Activated CD4-positive, alpha-beta T cell treated with anti-CD3 and anti-CD28 coated beads for 48 hours (primary cell): ENCODE measurements at regions not wholly inside any gene's neighbourhood (a gene's known extent, or its start where the extent isn't known, plus 50 kb on each side); places are given as distances from the start of the nearest gene placed in this dataset.

ENCODE experiments used
- DNase-seq: peaks from one replicate; pipeline ENCODE4 v3.0.0-alpha.2; 2020

DNA sequence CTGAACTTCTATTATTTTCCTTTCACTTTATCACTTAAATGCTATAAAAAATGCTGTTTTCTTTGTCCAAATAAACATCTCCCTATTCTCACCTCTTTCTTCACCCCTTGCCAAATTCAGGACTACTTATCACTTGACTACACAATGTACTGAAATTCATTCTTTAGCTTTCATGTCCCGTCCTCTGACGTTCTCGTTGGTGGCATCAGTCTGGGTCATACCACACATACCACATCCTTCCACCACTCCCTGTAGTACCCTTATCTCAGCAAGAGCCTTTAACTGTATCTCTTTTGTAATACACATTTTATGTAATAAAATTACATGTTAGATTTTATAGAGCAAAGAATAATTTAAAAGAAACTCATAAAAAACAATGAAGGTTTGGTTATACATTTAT is 231.1 kb upstream of the PAPPA start:
- DNase-seq: no peak

GRCh38 chr9:115923410-115923809 is 230.2 kb upstream of the PAPPA start:
- no peak for DNase-seq

DNA sequence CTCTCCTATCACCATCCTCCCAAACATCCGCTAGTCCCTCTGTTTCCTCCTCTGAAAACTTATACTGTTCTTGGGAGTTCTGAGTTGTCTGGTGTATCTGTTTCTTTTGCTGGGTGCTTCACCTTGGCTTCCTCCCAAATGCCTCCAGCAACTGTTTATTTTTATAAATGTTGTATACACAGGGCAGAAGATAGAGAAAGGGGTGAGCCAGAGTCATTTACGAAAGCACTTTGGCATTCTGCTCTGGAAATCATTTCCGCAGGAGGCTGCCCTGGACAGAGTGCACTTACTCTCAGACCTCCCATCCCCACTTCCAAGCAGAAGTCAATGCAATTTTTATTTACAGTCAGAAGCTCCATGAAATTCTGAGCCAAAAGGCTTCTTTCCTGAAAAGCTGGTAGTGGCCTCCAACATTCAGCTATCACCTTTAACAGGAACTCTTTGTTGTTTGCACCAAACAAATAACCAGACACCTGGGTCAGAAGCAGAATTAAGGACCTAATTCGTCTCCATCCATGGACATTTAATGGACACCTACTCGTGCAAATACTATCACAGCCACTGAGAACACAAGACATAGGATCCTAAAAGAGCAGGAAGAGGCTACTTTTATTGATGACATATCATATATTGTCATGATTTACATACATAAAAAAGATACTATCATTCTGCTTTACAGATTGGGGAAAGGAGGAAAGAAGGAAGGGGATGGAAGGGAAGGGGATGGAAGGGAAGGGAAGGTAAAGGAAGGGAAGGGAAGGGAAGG is 229.5 kb upstream of the PAPPA start:
- no peak for DNase-seq

GRCh38 chr9:115924669-115924987 is 229.0 kb upstream of the PAPPA start:
- DNase-seq: no peak

DNA sequence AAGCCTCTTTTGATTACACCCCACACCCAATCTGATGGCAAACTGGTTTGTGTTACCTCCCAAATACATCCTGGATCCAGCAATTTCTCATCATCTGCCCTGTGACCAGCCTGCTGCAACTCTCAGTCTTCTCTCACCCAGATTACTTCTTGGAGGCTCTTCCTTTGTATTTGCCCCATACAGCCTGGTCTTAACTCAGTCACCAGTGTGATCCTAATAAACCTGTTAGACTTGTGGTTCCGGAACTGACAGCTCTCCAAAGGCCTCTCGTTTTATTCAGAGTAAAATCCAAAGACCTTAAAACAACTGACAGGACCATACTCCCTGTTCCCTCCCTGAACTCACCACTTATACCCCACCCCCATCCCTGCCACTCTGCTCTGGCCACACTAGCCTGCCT is 228.2 kb upstream of the PAPPA start:
- DNase-seq: no peak

GRCh38 chr9:115930472-115930871 is 223.1 kb upstream of the PAPPA start:
- DNase-seq: no peak

DNA sequence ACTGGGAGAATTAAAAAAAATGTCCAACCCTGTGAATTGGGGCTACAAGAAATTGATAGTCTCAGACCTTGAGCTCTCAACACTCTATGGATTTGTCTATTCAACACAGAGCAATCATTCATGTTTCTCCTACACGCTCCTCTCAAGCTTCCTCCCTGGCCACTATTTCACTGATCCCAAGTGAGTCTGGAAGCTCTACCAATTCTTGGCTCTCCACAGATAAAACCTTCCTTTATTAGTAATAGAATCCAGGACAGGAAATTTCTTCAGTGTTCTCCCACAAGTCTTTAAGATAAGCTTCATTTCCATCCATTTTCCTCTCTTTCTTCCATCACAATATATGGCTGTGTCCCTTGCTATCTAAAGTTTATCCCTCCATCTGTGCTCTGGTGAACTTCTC is 215.1 kb upstream of the PAPPA start:
- no peak for DNase-seq

- DNase-seq: no peak
Observed at GRCh38 chr9:115939065-115939765, 214.4 kb upstream of the PAPPA start.

- no peak for DNase-seq
Observed at GRCh38 chr9:115941561-115942315, 211.9 kb upstream of the PAPPA start.

DNA sequence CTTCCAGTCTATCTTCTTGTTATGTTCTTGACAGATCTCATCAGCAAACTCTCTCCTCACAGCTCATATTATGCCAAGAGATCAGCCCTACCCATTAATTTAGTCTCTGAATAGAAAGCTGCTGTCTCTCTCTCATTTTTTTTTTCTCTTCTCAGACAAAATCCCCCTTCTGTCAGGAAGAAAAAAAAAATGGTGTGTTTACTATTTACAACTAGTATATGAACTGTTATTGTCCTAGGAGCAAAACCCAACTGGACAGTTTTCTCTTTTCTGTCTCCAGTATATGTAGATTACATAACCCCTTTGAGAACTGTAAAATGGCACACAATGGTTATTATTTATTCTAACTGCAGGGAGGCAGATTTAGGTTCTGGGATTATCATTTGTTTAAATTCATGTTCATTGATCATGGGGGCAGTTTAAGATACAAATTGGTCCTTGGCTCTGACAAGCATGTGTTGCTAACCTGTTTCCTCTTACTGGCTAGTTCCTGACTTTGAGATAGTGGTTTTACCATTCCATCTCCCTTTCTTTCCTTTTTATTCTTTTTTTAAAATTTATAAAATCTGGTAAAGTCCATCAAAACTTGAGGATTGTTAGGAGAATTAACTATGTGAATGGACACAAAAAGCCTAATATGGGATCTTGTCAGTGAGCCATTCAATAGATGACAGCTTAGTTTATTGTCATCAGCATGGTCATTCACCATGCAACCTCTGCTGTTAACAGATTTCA is 210.0 kb upstream of the PAPPA start:
- DNase-seq: no peak

DNA sequence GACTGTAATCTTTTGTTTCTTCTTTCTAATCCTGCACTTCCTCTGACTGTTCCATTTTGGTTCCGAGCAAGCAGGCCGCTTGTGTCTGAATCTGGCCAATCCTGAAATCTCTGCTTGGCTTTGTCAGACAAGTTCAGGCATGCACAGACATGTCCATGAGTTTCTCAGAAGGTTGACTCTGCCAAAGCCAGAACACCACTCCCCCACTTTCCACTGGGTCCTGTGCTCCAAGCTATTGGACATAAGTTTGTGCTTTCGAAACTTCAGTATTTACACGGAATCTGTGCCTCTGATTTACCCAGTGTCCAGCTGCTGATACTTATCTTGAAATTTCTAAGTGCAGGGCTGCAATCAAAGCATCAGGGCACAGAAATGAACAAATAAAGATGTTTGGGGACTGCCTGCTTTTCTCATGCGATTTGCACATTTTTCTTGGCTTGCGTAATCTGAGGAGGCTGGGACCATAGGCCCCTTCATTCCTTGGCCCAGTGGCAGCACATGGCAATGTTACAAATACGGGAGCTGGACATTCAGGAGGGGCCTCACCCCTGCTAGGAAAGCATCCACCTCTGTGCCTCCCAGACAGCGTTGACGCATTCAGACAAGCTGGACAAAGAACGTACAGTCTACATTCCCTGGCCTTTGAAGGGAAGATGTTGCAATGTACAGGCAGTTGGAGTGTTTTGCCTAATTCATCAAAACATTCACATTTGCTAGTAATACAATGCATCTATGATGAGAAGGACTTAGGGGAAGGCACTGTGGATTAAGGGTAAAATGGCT is 209.2 kb upstream of the PAPPA start:
- no peak for DNase-seq

GRCh38 chr9:115945009-115945431 is 208.6 kb upstream of the PAPPA start:
- no peak for DNase-seq

- DNase-seq: no peak
Observed at GRCh38 chr9:115946530-115946929, 207.1 kb upstream of the PAPPA start.

DNA sequence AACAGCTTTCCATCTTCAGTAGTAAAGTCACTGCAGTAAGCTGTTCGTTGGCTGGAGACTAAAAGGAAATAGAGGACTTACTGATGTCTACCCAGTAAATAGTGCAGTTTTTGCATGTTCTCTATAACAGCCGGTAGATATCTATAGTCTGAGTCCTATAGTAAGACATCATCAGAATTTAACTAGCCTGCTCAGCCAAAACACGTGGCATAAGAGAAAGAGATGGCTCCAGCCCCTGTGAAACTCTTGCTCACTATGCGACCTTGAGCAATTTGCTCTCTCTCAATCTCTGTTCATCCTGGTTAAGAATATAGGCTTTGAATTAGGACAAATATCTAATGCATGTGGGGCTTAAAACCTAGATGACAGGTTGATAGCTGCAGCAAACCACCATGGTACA is 201.6 kb upstream of the PAPPA start:
- DNase-seq: no peak

- DNase-seq: no peak
Observed at GRCh38 chr9:115952430-115953292, 200.9 kb upstream of the PAPPA start.

DNA sequence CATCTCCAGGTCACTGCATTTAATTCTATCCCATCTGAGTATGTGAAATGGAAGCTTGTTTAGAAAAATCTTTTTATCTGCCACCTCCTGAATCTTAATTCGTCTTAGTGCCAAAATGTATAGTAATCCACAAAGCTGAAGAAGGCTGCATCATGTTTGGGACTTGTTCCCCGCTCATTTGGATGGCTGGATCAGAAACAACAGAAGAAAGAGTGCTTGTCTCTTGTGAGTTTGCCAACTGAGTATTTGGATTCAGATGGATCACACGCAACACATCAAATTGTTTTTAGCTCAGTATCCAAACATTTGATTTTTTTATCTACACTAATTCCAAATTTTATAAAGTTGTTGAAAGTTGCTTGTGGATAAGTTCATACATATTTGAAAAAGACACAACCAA is 197.2 kb upstream of the PAPPA start:
- no peak for DNase-seq

DNA sequence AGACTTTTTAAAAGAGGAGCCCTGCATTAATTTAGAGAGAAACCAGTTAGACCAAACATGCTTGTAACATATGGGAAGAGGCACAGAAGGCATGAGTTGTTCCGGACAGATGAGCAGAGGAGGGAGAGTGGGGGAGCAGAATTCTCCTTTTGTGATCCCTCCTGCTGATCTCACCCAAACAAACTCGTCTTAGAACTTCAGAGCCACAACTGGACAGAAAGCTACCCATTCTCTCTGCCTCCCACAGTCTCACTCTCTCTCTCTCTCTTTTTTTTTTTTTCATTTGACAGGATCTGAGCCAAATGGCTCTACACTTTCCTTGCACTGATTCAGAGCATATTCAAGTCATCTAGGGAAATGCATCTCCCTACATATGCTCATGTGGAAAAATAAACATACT is 196.0 kb upstream of the PAPPA start:
- DNase-seq: no peak

DNA sequence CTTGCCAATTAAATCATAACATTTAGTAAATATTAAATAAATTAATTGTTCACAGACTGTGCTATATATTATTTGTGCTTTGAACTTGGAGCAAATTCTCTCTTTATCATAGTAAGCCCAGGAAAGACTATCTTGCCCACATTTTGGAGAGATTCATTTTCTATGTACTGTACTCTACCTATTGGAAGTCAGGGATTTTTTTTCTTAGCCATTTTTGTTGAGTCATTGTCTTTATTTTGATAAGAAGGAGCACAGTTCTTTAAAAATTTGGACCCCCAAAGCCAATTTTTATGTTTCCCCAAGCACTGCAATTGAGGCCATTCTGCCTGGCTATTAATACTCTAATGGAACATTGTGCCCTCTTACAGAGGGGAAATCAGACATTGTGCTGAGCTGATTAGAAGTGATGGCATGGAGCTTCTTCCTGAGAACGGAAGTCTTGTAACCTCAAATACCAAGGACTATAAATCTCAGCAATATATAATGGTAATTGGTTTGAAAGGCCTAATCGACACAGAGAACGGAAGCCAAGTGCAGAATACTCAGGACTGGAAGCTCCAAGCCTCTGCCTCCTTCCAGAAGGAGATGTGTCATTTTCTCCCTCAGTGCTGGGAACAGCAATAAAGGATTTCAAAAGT is 188.8 kb upstream of the PAPPA start:
- DNase-seq: no peak

- no peak for DNase-seq
Observed at GRCh38 chr9:115966660-115967059, 186.9 kb upstream of the PAPPA start.

DNA sequence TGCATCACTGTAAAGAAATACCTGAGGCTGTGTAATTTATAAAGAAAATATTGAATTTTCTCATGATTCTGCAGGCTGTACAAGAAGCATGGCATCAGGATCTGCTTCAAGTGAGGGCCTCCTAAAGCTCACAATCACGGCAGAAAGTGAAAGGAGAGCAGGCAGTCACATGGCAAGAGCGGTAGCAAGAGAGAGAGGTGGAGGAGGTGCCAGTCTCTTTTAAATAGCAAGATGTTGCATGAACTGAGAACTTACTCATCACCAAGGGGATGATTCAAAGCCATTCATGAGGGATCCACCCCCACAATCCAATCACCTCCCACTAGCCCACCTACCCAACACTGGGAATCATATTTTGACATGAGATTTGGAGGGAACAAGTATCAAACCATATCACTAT is 184.5 kb upstream of the PAPPA start:
- no peak for DNase-seq

DNA sequence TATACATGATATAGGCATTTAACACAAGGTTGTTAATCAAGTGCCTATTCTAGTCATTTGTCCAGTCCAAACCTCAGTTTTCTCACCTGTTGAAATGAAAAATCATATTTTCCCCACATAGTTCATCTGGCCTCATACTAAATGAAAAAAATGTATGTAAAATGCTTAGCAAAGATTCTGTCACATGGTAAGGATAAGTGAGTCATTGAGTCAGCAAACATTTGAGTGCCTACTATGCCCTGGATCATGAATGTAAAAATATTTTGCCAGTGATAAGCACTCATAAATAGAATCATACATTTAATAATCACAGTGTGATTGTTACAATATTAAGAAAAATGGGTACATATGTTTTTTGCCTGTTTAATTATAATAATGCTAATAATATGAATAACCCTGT is 181.2 kb upstream of the PAPPA start:
- DNase-seq: no peak
